IPS-NIHi7 (cell line): ENCODE measurements at regions not wholly inside any gene's neighbourhood (a gene's known extent, or its start where the extent isn't known, plus 50 kb on each side); places are given as distances from the start of the nearest gene placed in this dataset.
A peak's percentile ranks its signal among the peaks of the same experiment; 100 is the strongest.

ENCODE experiments used
- DNase-seq: peaks from one replicate; pipeline ENCODE4 v3.0.0; 2012; ENCODE audit warnings: mixed read lengths; ENCODE audit errors: extremely low spot score

- no peak for DNase-seq
These were observed 76.5 kb upstream of the ADRB1 start for GRCh38 chr10:113967126-113967525.

GRCh38 chr10:113970641-113971040, 73.0 kb upstream of the ADRB1 start:
- DNase-seq, result no peak

GRCh38 chr10:113971349-113971973, 72.2 kb upstream of the ADRB1 start:
- DNase-seq, result no peak

GRCh38 chr10:113977174-113977573, 66.5 kb upstream of the ADRB1 start:
- no peak for DNase-seq

- no peak for DNase-seq
These were observed 64.9 kb upstream of the ADRB1 start for GRCh38 chr10:113978802-113979201.

GRCh38 chr10:113979409-113979808, 64.3 kb upstream of the ADRB1 start:
- DNase-seq, result no peak

GRCh38 chr10:113980408-113981087, 63.1 kb upstream of the ADRB1 start:
- DNase-seq, result peak; percentile 48

GRCh38 chr10:113982296-113982695, 61.4 kb upstream of the ADRB1 start:
- DNase-seq, result no peak

- no peak for DNase-seq
These were observed 60.9 kb upstream of the ADRB1 start for GRCh38 chr10:113982769-113983168.

- DNase-seq, result no peak
These were observed 60.1 kb upstream of the ADRB1 start for GRCh38 chr10:113983552-113983951.

GRCh38 chr10:113985297-113985844, 58.3 kb upstream of the ADRB1 start:
- no peak for DNase-seq

GRCh38 chr10:113986316-113986715, 57.4 kb upstream of the ADRB1 start:
- no peak for DNase-seq

GRCh38 chr10:113987156-113987555, 56.5 kb upstream of the ADRB1 start:
- DNase-seq, result no peak

GRCh38 chr10:113987805-113988204, 55.9 kb upstream of the ADRB1 start:
- no peak for DNase-seq

GRCh38 chr10:113988535-113988934, 55.1 kb upstream of the ADRB1 start:
- no peak for DNase-seq

GRCh38 chr10:113991091-113991860, 52.4 kb upstream of the ADRB1 start:
- DNase-seq, result no peak

GRCh38 chr10:113992471-113993011, 51.1 kb upstream of the ADRB1 start:
- no peak for DNase-seq

GRCh38 chr10:113993489-113993991, 50.1 kb upstream of the ADRB1 start:
- DNase-seq, result peak; percentile 30
